SK-N-SH (cell line): ENCODE measurements at regions not wholly inside any gene's neighbourhood (a gene's known extent, or its start where the extent isn't known, plus 50 kb on each side); places are given as distances from the start of the nearest gene placed in this dataset.
"Not testable (repeated sequence)": the region's sequence is repeated elsewhere in the genome, so short reads cannot be mapped to it uniquely, and the experiment has no call there.

Experiments
- CTCF ChIA-PET: fragments of 300-600, 350-600 bp; formaldehyde crosslinking; extraction: SDS; loops from one replicate; lab custom pipeline; 2021; lab: Yijun Ruan, JAX
- POLR2A ChIA-PET: fragments of 350-600 bp; sonication (Branson Sonifier 250); formaldehyde crosslinking; extraction: SDS; loops from one replicate; lab custom pipeline; 2020; ENCODE audit warnings: antibody characterized with exemption, inconsistent platforms; lab: Yijun Ruan, JAX
- DNase-seq: peaks from one replicate; pipeline ENCODE4 v3.0.0; 2012
- H2AFZ ChIP-seq: fragments of 200-600 bp; sonication (generic); 2 replicates; pipeline ENCODE4 v1.8.1; 2016; ENCODE audit warnings: antibody characterized with exemption, mild to moderate bottlenecking, low read depth
- H3F3A ChIP-seq: fragments of 200-600 bp; sonication (generic); replicated peaks from 2 replicates; pipeline ENCODE3; 2016; ENCODE audit warnings: antibody characterized with exemption, mild to moderate bottlenecking; ENCODE audit not compliant: insufficient read depth
- H3K27ac ChIP-seq, 2 experiments: fragments of 200-500 bp in 1 of 2; fragments of 200-600 bp in 1 of 2; sonication (Bioruptor generic) in 1 of 2; sonication (generic), shearing (Covaris generic) in 1 of 2; 2 replicates each; pipeline versions ENCODE4 v1.5.1 to v1.6.1; 2014 to 2016; ENCODE audit warnings: low read depth in 2 of 2, inconsistent platforms in 1 of 2, low read length in 1 of 2, mild to moderate bottlenecking in 1 of 2, mixed read lengths in 1 of 2
- H3K27me3 ChIP-seq: fragments of 200-600 bp; sonication (generic), shearing (Covaris generic); 2 replicates; pipeline ENCODE4 v1.6.1; 2016; ENCODE audit warnings: mixed run types; ENCODE audit not compliant: insufficient read depth
- H3K36me3 ChIP-seq, 2 experiments: fragments of 200-500 bp in 1 of 2; fragments of 200-600 bp in 1 of 2; sonication (Bioruptor generic) in 1 of 2; sonication (generic) in 1 of 2; replicated peaks in 1 of 2; 2 replicates each; pipeline versions ENCODE3 to v1.5.1; 2014 to 2016; ENCODE audit warnings: low read length in 1 of 2, mild to moderate bottlenecking in 1 of 2; ENCODE audit not compliant: insufficient read depth in 2 of 2, control insufficient read depth in 1 of 2
- H3K4me1 ChIP-seq, 2 experiments: fragments of 200-500 bp in 1 of 2; fragments of 200-600 bp in 1 of 2; sonication (Bioruptor generic) in 1 of 2; sonication (generic), shearing (Covaris generic) in 1 of 2; 2 replicates each; pipeline versions ENCODE4 v1.5.1 to v1.6.1; 2014 to 2016; ENCODE audit warnings: low read depth in 1 of 2, low read length in 1 of 2, mixed run types in 1 of 2; ENCODE audit not compliant: insufficient read depth in 2 of 2, control insufficient read depth in 1 of 2
- H3K4me2 ChIP-seq: fragments of 200-600 bp; sonication (generic), shearing (Covaris generic); 2 replicates; pipeline ENCODE4 v1.6.1; 2017; ENCODE audit warnings: mixed run types
- H3K4me3 ChIP-seq, 2 experiments: fragments of 200-500 bp in 1 of 2; fragments of 200-600 bp in 1 of 2; sonication (Bioruptor generic) in 1 of 2; sonication (generic), shearing (Covaris generic) in 1 of 2; 2 replicates each; pipeline versions ENCODE4 v1.5.1 to v1.8.1; 2014 to 2016; ENCODE audit warnings: low read depth in 2 of 2, inconsistent platforms in 1 of 2, low read length in 1 of 2, mild to moderate bottlenecking in 1 of 2, mixed read lengths in 1 of 2, moderate library complexity in 1 of 2
- H3K79me2 ChIP-seq: fragments of 200-600 bp; sonication (generic); 2 replicates; pipeline ENCODE4 v1.8.1; 2017; ENCODE audit warnings: mild to moderate bottlenecking; ENCODE audit not compliant: insufficient read depth
- H3K9ac ChIP-seq: fragments of 200-600 bp; sonication (generic); 2 replicates; pipeline ENCODE4 v1.6.1; 2017; ENCODE audit warnings: mixed run types
- H3K9me2 ChIP-seq: fragments of 200-600 bp; sonication (generic); 2 replicates; pipeline ENCODE4 v1.6.1; 2017; ENCODE audit warnings: mixed run types
- H3K9me3 ChIP-seq: fragments of 200-600 bp; sonication (generic); 2 replicates; pipeline ENCODE4 v1.6.1; 2017; ENCODE audit warnings: mixed run types, mild to moderate bottlenecking, moderate library complexity
- H4K20me1 ChIP-seq: fragments of 200-600 bp; sonication (generic); 2 replicates; pipeline ENCODE4 v1.6.1; 2017; ENCODE audit warnings: mild to moderate bottlenecking, mixed run types; ENCODE audit not compliant: insufficient read depth
- ELF1 ChIP-seq: IDR thresholded peaks from 2 replicates; pipeline ENCODE4 v1.4.0; 2012
- EP300 ChIP-seq, 2 experiments: IDR thresholded peaks; 2 replicates each; pipeline versions ENCODE4 v1.4.0 to v1.6.1; 2012; ENCODE audit warnings: borderline replicate concordance in 1 of 2, low read depth in 1 of 2, low read length in 1 of 2
- EZH2phosphoT487 ChIP-seq: fragments of 200-600 bp; sonication (generic); IDR thresholded peaks from 2 replicates; pipeline ENCODE4 v1.6.1; 2017; ENCODE audit warnings: low read depth, mixed run types, mild to moderate bottlenecking, antibody characterized with exemption, moderate library complexity, borderline replicate concordance
- FOSL2 ChIP-seq: IDR thresholded peaks from 2 replicates; pipeline ENCODE4 v1.4.0; 2012; ENCODE audit warnings: low read depth, mild to moderate bottlenecking, moderate library complexity, borderline replicate concordance
- FOXM1 ChIP-seq: IDR thresholded peaks from 2 replicates; pipeline ENCODE4 v1.4.0; 2012; ENCODE audit warnings: low read depth, mild to moderate bottlenecking
- GABPA ChIP-seq: IDR thresholded peaks from 2 replicates; pipeline ENCODE4 v1.4.0; 2012; ENCODE audit warnings: low read depth, mild to moderate bottlenecking
- JUND ChIP-seq: IDR thresholded peaks from 2 replicates; pipeline ENCODE4 v1.4.0; 2012
- MAX ChIP-seq: IDR thresholded peaks from 2 replicates; pipeline ENCODE4 v1.4.0; 2012; ENCODE audit warnings: low read depth
- MEF2A ChIP-seq: IDR thresholded peaks from 2 replicates; pipeline ENCODE4 v1.4.0; 2012; ENCODE audit warnings: low read depth, borderline replicate concordance
- NRF1 ChIP-seq: IDR thresholded peaks from 2 replicates; pipeline ENCODE4 v1.6.1; 2012; ENCODE audit warnings: low read depth, mild to moderate bottlenecking, low read length
- POLR2AphosphoS5 ChIP-seq: IDR thresholded peaks from 2 replicates; pipeline ENCODE4 v1.6.1; 2012; ENCODE audit warnings: low read depth, low read length
- RCOR1 ChIP-seq: fragments of 150-350 bp; IDR thresholded peaks from 2 replicates; pipeline ENCODE4 v1.6.1; 2017; ENCODE audit warnings: antibody characterized with exemption, low read length
- RFX5 ChIP-seq: IDR thresholded peaks from 2 replicates; pipeline ENCODE4 v1.6.1; 2012; ENCODE audit warnings: mild to moderate bottlenecking, improper control_type of control experiment, low read length
- RXRA ChIP-seq: IDR thresholded peaks from 2 replicates; pipeline ENCODE4 v1.4.0; 2012; ENCODE audit warnings: low read depth, mild to moderate bottlenecking, borderline replicate concordance
- SIN3A ChIP-seq: IDR thresholded peaks from 2 replicates; pipeline ENCODE4 v1.6.1; 2012; ENCODE audit warnings: low read depth, mild to moderate bottlenecking, low read length, moderate library complexity, borderline replicate concordance
- SMC3 ChIP-seq: IDR thresholded peaks from 2 replicates; pipeline ENCODE4 v1.6.1; 2012; ENCODE audit warnings: low read depth, low read length, improper control_type of control experiment
- TEAD4 ChIP-seq: IDR thresholded peaks from 2 replicates; pipeline ENCODE4 v1.4.0; 2012; ENCODE audit warnings: mild to moderate bottlenecking, borderline replicate concordance; ENCODE audit not compliant: insufficient read depth
- USF1 ChIP-seq: IDR thresholded peaks from 2 replicates; pipeline ENCODE4 v1.4.0; 2012; ENCODE audit warnings: low read depth, borderline replicate concordance
- USF2 ChIP-seq: fragments of 150-350 bp; IDR thresholded peaks from 2 replicates; pipeline ENCODE4 v1.6.1; 2017; ENCODE audit warnings: antibody characterized with exemption, low read length, low read depth, borderline replicate concordance
- ZBTB33 ChIP-seq: IDR thresholded peaks from 2 replicates; pipeline ENCODE4 v1.4.0; 2012; ENCODE audit warnings: low read depth, borderline replicate concordance
- WGBS: methylation state at CpG from one replicate; pipeline ENCODE4 v1.1.6; 2017; ENCODE audit warnings: low lambda C conversion rate; 5-methylcytosine and 5-hydroxymethylcytosine counted together

- H3K4me3 ChIP-seq = no peak overlapping the region
- H3K9me2 ChIP-seq = no peaks in the 10 kb centered on the region
- no peak overlapping the region for H3K4me2 ChIP-seq
- no peak for TF ChIP-seq USF1
- TF ChIP-seq RCOR1 = no peak
- no peak for TF ChIP-seq USF2
- no peak for TF ChIP-seq SIN3A
- TF ChIP-seq MEF2A = no peak
- TF ChIP-seq EP300 (IDR thresholded peaks at IDR 0.05; ENCODE audit: borderline replicate concordance in 1 of 2, low read depth in 1 of 2, low read length in 1 of 2) = no peak
- no peak for TF ChIP-seq RXRA
- TF ChIP-seq ELF1 = no peak
- no peak for TF ChIP-seq FOSL2
- no peak for TF ChIP-seq JUND
- TF ChIP-seq POLR2AphosphoS5 = no peak
- no peak for TF ChIP-seq SMC3
- TF ChIP-seq NRF1 = no peak
- no peak for TF ChIP-seq MAX
- TF ChIP-seq TEAD4 = no peak
- no peak for TF ChIP-seq FOXM1
- TF ChIP-seq RFX5 = no peak
- TF ChIP-seq GABPA = no peak
- no peak for TF ChIP-seq ZBTB33
- no peak for TF ChIP-seq EZH2phosphoT487
- no peaks in the 10 kb centered on the region for H3K9me3 ChIP-seq
- no peaks in the 10 kb centered on the region for H3F3A ChIP-seq
- no peak overlapping the region for H2AFZ ChIP-seq
- DNase-seq = no peak
- 42% methylated on average over 3 of the region's 3 CpGs for WGBS
- no peaks in the 10 kb centered on the region for H3K79me2 ChIP-seq
- CTCF ChIA-PET = no interaction called here
- H3K4me1 ChIP-seq = no peaks in the 10 kb centered on the region; a peak in 1 of 4 replicates
- no peak overlapping the region for H3K9ac ChIP-seq
- H4K20me1 ChIP-seq = no peaks in the 10 kb centered on the region
- POLR2A ChIA-PET = no interaction called here
- no peaks in the 10 kb centered on the region for H3K27me3 ChIP-seq
- no peak overlapping the region for H3K27ac ChIP-seq
- no peaks in the 10 kb centered on the region for H3K36me3 ChIP-seq
Observed at GRCh38 chr2:175786471-175787124, 215.5 kb downstream of the LNPK start.

GRCh38 chr2:175777337-175777736 lies 224.7 kb downstream of the LNPK start:
- H3K79me2 ChIP-seq, H3K9me3 ChIP-seq, H3K4me2 ChIP-seq, H3K9ac ChIP-seq, CTCF ChIA-PET, H3K9me2 ChIP-seq, H3F3A ChIP-seq, H4K20me1 ChIP-seq, H2AFZ ChIP-seq, H3K27me3 ChIP-seq, DNase-seq, POLR2A ChIA-PET, H3K27ac ChIP-seq, H3K36me3 ChIP-seq, H3K4me1 ChIP-seq, H3K4me3 ChIP-seq: not testable (repeated sequence)
- WGBS = 17% methylated on average over 2 of the region's 2 CpGs
